Cardiac muscle cell (in vitro differentiated cells and primary cell): ENCODE measurements at regions not wholly inside any gene's neighbourhood (a gene's known extent, or its start where the extent isn't known, plus 50 kb on each side); places are given as distances from the start of the nearest gene placed in this dataset.

Experiments
- DNase-seq, 2 donors: peaks; one replicate each; pipeline versions ENCODE4 v3.0.0 to v3.0.0-alpha.2; 2010 to 2017; ENCODE audit warnings: low read depth in 1 of 2, low spot score in 1 of 2
- H3K27ac ChIP-seq: fragments of 200-600 bp; sonication (generic); 2 replicates; pipeline ENCODE4 v1.5.1; 2016
- H3K27me3 ChIP-seq: fragments of 200-600 bp; sonication (generic); 2 replicates; pipeline ENCODE4 v1.6.0; 2016; ENCODE audit warnings: control low read depth
- H3K36me3 ChIP-seq: fragments of 200-600 bp; sonication (generic); 2 replicates; pipeline ENCODE4 v1.5.1; 2016; ENCODE audit warnings: control low read depth
- H3K4me1 ChIP-seq: fragments of 200-600 bp; sonication (generic); 2 replicates; pipeline ENCODE4 v1.8.1; 2017; ENCODE audit warnings: low read depth, mild to moderate bottlenecking, mixed run types
- H3K4me3 ChIP-seq: fragments of 200-600 bp; sonication (generic); 2 replicates; pipeline ENCODE4 v1.5.1; 2016; ENCODE audit warnings: mild to moderate bottlenecking
- H3K9me3 ChIP-seq: fragments of 200-600 bp; sonication (generic); 2 replicates; pipeline ENCODE4 v1.5.1; 2017; ENCODE audit warnings: low read depth, mild to moderate bottlenecking, control low read depth
- TF ChIP-seq, protein P1 (sequence below): IDR thresholded peaks from 2 replicates; pipeline ENCODE4 v1.5.1; 2012; ENCODE audit warnings: low read depth, mild to moderate bottlenecking, low read length

DNA sequence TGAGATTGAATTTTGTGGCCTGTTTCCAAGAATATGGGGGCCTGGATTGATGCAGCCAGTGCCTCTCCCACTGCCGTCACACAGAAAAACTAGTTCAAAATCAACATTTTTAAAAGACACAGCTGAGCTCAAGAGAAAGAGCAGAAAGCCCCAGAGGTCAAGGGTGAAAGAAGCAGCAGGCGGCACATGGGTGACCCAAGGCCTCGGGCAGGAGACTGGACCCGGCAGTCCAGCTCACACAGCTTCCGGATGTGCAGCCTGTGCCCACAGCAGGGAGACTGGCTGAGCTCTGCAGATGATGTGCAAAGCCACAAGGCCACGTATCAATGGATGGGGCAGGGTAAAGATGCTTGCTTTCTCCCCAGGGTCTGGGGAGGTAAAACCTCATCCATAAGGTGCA lies 50.4 kb upstream of the RNF32 start:
- DNase-seq, result no peak
- no peaks in the 10 kb centered on the region for H3K36me3 ChIP-seq
- H3K4me3 ChIP-seq, result no peak overlapping the region
- no peaks in the 10 kb centered on the region for H3K4me1 ChIP-seq
- TF ChIP-seq, protein P1, sequence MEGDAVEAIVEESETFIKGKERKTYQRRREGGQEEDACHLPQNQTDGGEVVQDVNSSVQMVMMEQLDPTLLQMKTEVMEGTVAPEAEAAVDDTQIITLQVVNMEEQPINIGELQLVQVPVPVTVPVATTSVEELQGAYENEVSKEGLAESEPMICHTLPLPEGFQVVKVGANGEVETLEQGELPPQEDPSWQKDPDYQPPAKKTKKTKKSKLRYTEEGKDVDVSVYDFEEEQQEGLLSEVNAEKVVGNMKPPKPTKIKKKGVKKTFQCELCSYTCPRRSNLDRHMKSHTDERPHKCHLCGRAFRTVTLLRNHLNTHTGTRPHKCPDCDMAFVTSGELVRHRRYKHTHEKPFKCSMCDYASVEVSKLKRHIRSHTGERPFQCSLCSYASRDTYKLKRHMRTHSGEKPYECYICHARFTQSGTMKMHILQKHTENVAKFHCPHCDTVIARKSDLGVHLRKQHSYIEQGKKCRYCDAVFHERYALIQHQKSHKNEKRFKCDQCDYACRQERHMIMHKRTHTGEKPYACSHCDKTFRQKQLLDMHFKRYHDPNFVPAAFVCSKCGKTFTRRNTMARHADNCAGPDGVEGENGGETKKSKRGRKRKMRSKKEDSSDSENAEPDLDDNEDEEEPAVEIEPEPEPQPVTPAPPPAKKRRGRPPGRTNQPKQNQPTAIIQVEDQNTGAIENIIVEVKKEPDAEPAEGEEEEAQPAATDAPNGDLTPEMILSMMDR, result no peak
- no peaks in the 10 kb centered on the region for H3K9me3 ChIP-seq
- H3K27ac ChIP-seq, result no peak overlapping the region
- H3K27me3 ChIP-seq, result no peaks in the 10 kb centered on the region

DNA sequence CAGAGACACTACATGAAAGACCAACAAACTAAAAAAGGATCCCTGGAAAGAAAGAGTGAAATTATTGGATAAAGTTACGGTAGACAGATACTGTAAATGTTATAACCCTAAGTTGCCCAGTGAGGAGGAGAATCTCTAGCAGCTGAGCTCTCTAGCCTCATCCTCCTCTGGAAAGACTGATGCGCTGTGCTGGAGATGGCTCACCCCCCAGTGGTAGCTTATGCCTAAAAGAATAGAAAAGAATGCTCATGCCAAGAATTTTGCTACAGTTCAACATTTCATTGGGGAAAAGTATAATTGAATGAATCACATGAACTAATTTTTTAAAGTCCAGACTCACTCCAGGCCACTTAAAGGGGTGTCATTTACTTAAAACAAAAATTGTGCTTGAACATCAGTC lies 50.8 kb upstream of the RNF32 start:
- Histone ChIP-seq H3K27me3 (no peaks in the 10 kb centered on the region), H3K9me3 (no peaks in the 10 kb centered on the region), H3K4me3 (no peak overlapping the region), H3K27ac (no peak overlapping the region), H3K4me1 (no peaks in the 10 kb centered on the region), H3K36me3 (no peaks in the 10 kb centered on the region)
- TF ChIP-seq, protein P1, result no peak
- no peak for DNase-seq

DNA sequence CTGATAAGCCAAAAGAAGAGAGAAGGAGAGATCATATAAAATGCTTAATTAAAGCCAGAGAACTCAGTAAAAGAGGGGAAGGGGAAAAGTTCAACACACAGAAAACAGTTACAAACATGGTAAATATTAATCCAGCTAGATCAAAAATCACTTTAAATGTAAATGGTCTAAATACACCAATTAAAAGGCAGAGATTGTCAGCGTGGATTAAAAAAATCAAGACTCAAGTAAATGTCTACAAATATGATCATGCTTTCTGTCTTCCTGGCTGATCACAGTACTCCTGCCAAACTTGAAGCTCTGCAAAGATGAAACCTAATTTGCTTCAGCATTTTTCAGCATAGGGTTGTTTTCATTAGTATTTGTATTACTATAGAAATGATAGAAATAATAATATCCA lies 54.6 kb upstream of the RNF32 start:
- DNase-seq, result no peak
- Histone ChIP-seq H3K4me3 (no peak overlapping the region), H3K36me3 (no peaks in the 10 kb centered on the region), H3K27ac (no peak overlapping the region), H3K4me1 (no peaks in the 10 kb centered on the region), H3K9me3 (no peaks in the 10 kb centered on the region), H3K27me3 (no peaks in the 10 kb centered on the region)
- TF ChIP-seq, protein P1, result no peak

DNA sequence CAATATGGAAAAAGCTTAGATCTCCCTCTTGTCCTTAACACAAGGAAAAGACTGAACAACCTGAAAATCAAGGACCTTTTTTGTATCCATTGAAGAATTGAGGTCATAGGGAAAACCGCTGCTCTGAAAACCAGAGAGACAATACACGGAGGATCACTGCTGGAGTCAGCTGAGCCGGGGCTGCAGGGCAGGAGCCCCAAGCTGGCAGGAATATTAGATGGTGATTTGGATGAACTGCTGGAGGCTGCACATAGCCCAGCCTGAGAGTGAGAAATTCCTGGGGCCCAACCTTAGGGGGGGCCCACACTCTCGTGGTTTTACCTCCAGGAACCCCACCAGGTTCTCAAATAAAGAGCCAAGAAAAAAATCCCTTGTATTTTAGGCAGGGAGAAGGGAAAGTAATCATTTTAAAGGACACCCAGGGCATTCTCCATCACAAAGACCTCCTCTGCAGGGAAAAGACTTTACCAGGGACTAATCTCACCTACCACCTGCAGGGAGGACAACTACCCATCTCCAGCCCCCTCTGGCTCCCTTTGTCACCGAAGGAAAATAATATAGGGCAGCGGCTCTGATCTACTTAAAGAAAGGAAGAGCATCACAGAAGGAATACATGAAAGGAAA lies 55.4 kb upstream of the RNF32 start:
- TF ChIP-seq, protein P1, result no peak
- no peak overlapping the region for H3K27ac ChIP-seq
- no peaks in the 10 kb centered on the region for H3K4me1 ChIP-seq
- H3K4me3 ChIP-seq, result no peak overlapping the region
- no peak for DNase-seq
- H3K27me3 ChIP-seq, result no peaks in the 10 kb centered on the region
- no peaks in the 10 kb centered on the region for H3K9me3 ChIP-seq
- H3K36me3 ChIP-seq, result no peaks in the 10 kb centered on the region

DNA sequence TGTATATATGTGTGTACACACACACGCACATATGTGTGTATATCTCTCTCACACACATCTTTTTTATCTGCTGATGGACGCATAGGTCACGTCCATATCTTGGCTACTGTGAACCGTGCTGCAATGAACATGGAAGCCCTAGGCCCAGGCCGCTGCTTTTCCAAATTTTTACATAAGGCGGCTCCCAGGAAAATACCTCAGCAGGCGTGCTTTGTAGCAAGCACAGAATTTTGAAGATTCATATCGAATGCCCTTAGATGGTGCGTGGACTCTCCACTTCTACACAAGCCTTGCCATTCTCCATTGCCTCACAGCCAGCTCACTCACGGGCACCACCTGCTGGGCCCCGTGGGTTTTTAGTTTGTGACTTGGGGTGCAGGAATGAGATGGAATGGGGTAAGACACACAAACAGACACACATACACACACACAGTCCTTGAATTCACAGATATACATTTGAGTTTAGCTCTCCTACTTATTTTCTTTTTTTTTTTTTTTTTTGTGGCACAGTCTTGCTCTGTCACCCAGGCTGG lies 57.9 kb upstream of the RNF32 start:
- DNase-seq, result no peak
- Histone ChIP-seq H3K9me3 (no peaks in the 10 kb centered on the region), H3K36me3 (no peaks in the 10 kb centered on the region), H3K4me1 (no peaks in the 10 kb centered on the region), H3K27ac (no peak overlapping the region), H3K4me3 (no peak overlapping the region), H3K27me3 (no peaks in the 10 kb centered on the region)
- TF ChIP-seq, protein P1, result no peak

DNA sequence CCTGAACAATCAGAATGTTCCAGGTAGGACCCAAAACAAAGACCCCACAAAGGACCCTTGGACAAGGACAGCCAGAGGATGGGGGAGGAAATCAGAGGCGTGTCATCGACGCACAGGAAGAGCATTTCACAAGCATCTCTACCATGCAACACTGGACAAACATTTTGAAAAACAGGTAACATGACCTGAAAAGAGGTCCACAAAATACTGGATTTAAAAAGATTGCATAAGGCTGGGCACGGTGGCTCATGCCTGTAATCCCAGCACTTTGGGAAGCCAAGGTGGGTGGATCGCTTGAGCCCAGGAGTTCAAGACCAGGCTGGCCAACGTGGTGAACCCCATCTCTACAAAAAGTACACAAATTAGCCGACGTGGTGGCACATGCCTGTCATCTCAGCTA lies 60.5 kb upstream of the RNF32 start:
- DNase-seq, result no peak
- no peaks in the 10 kb centered on the region for H3K27me3 ChIP-seq
- H3K4me3 ChIP-seq, result no peak overlapping the region
- no peaks in the 10 kb centered on the region for H3K36me3 ChIP-seq
- no peaks in the 10 kb centered on the region for H3K9me3 ChIP-seq
- TF ChIP-seq, protein P1, result no peak
- no peaks in the 10 kb centered on the region for H3K4me1 ChIP-seq
- no peak overlapping the region for H3K27ac ChIP-seq
